ENCODE measurements at regions not wholly inside any gene's neighbourhood (a gene's known extent, or its start where the extent isn't known, plus 50 kb on each side); places are given as distances from the start of the nearest gene placed in this dataset.

GRCh38 chr18:44098551-44099098 is 582.1 kb upstream of the SETBP1 start:
- TF ChIP-seq CTCF (IDR thresholded peaks at IDR 0.05; ENCODE audit: insufficient read depth, low read length) (no peak), POLR2AphosphoS5 (IDR thresholded peaks at IDR 0.05; ENCODE audit: low read depth) (no peak)

All from HL-60 (cell line).